ENCODE measurements at regions not wholly inside any gene's neighbourhood (a gene's known extent, or its start where the extent isn't known, plus 50 kb on each side); places are given as distances from the start of the nearest gene placed in this dataset.

GRCh38 chr5:115024922-115025321, 144.8 kb downstream of the TRIM36 start:
- H3K9ac ChIP-seq (ENCODE audit: low read depth in 2 of 2, low read length in 2 of 2) = no peak overlapping the region
- no peak for TF ChIP-seq CTCF (IDR thresholded peaks at IDR 0.05)
- H3K27ac ChIP-seq = no peak overlapping the region
- H3K4me3 ChIP-seq = no peak overlapping the region
- DNase-seq = no peak
- H3K36me3 ChIP-seq = no peaks in the 10 kb centered on the region
- intact Hi-C loops (cut with DNase I) = no loop called here
- no peaks in the 10 kb centered on the region for H3K9me3 ChIP-seq
- no peaks in the 10 kb centered on the region for H3K4me1 ChIP-seq
- no peaks in the 10 kb centered on the region for H3K27me3 ChIP-seq

DNA sequence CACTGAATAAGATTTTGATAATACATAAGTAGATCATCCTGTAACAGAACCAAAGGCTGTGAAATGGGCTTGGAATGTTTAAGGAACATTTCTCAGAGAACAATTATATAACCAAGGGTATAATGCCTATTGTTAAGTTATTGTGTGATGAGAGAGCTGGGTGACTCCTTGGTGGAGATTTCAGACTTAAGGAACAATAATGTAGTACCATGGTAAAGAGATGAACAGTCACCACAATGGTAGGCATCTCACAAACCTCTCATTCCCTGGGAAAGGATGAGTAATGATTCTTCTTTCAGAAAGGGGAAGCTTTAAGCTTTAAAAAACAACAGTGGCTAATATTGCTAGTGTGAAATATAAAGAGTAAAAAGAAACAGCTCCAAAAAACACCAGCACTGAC, 147.4 kb downstream of the TRIM36 start:
- no peak for TF ChIP-seq CTCF (IDR thresholded peaks at IDR 0.05)
- intact Hi-C loops (cut with DNase I) = no loop called here
- no peaks in the 10 kb centered on the region for H3K4me1 ChIP-seq

DNA sequence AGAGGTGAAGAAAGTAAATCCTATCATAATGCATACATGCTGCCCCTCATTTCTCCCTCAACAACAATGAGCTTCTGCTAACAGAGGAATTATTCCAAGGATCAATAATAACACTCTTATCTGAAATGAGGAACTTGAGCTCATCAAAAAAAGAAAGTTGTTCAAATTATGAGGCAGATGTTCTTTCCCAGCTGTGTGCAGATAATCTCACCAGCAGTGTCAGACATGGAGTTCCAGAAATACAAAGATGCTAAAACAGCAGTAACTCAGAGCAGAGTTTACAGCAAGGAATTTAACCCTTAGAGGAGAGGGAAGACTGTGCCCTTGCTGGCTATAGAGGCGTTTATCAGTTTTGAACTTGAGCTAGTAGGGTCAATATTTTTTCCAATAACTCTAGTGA, 153.1 kb downstream of the TRIM36 start:
- Histone ChIP-seq H3K4me1 (no peaks in the 10 kb centered on the region), H3K36me3 (no peaks in the 10 kb centered on the region), H3K27ac (no peak overlapping the region), H3K4me3 (no peak overlapping the region), H3K27me3 (no peaks in the 10 kb centered on the region), H3K9me3 (no peaks in the 10 kb centered on the region), H3K9ac (ENCODE audit: low read depth in 2 of 2, low read length in 2 of 2) (no peak overlapping the region)
- intact Hi-C loops (cut with DNase I) = no loop called here
- DNase-seq = no peak
- TF ChIP-seq CTCF (IDR thresholded peaks at IDR 0.05) = no peak

More for the DNA sequence above, 147.4 kb downstream of the TRIM36 start:
- Histone ChIP-seq H3K27ac (no peak overlapping the region), H3K36me3 (no peaks in the 10 kb centered on the region), H3K27me3 (no peaks in the 10 kb centered on the region), H3K9ac (ENCODE audit: low read depth in 2 of 2, low read length in 2 of 2) (no peak overlapping the region), H3K4me3 (no peak overlapping the region), H3K9me3 (no peaks in the 10 kb centered on the region)
- DNase-seq = no peak

DNA sequence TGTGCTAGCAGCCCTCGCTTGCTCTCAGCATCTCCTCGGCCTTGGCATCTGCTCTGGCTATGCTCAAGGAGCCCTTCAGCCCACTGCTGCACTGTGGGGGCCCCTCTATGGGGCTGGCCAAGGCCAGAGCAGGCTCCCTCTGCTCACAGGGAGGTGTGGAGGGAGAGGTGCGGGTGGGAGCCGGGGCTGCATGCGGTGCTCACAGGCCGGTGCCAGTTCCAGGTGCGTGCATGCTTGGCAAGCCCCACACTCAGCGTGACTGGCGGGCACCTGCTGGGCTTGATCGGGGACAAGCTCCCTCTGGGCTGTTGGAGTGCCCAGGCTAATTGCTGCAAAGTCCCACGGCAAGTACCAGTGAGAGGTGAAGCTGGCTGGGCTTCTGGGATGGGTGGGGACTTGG, 170.5 kb downstream of the TRIM36 start:
- no peak for DNase-seq
- H3K9me3 ChIP-seq = no peaks in the 10 kb centered on the region
- H3K36me3 ChIP-seq = no peaks in the 10 kb centered on the region

GRCh38 chr5:114989512-114989911, 180.2 kb downstream of the TRIM36 start:
- no peaks in the 10 kb centered on the region for H3K9me3 ChIP-seq
- H3K36me3 ChIP-seq = no peaks in the 10 kb centered on the region
- H3K4me1 ChIP-seq = no peaks in the 10 kb centered on the region
- no peak overlapping the region for H3K4me3 ChIP-seq
- no peak overlapping the region for H3K9ac ChIP-seq (ENCODE audit: low read depth in 2 of 2, low read length in 2 of 2)
- no peak for TF ChIP-seq CTCF (IDR thresholded peaks at IDR 0.05)
- intact Hi-C loops (cut with DNase I) = no loop called here
- H3K27me3 ChIP-seq = no peaks in the 10 kb centered on the region
- no peak overlapping the region for H3K27ac ChIP-seq
- DNase-seq = no peak

More for the DNA sequence above, 170.5 kb downstream of the TRIM36 start:
- H3K9ac ChIP-seq (ENCODE audit: low read depth in 2 of 2, low read length in 2 of 2) = no peak overlapping the region
- H3K4me1 ChIP-seq = no peaks in the 10 kb centered on the region
- no peak overlapping the region for H3K27ac ChIP-seq
- TF ChIP-seq CTCF (IDR thresholded peaks at IDR 0.05) = no peak
- no peak overlapping the region for H3K4me3 ChIP-seq
- intact Hi-C loops (cut with DNase I) = no loop called here
- no peaks in the 10 kb centered on the region for H3K27me3 ChIP-seq

DNA sequence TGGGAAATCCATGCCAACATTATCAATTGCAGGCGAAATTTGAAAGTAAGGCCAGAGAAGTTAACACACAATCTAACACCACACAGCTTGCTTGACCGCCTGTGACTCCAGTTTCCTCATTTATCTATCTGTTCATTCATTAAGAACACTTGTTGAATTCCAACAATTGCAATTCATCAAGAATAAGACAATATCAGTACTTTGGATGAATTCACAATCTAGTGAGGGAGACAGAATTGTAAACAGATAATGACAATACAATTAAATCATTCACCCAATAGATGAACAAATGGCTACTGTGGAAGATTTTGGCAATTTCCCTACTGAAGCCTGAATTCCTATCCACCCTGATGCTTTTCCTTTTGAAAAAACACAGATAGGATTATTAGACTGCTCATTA, 181.6 kb downstream of the TRIM36 start:
- H3K27ac ChIP-seq = no peak overlapping the region
- no peaks in the 10 kb centered on the region for H3K27me3 ChIP-seq
- no peak for TF ChIP-seq CTCF (IDR thresholded peaks at IDR 0.05)

More for the DNA sequence above, 181.6 kb downstream of the TRIM36 start:
- Histone ChIP-seq H3K4me1 (no peaks in the 10 kb centered on the region), H3K9ac (ENCODE audit: low read depth in 2 of 2, low read length in 2 of 2) (no peak overlapping the region), H3K9me3 (no peaks in the 10 kb centered on the region), H3K36me3 (no peaks in the 10 kb centered on the region), H3K4me3 (no peak overlapping the region)
- no peak for DNase-seq
- intact Hi-C loops (cut with DNase I) = no loop called here

All from colonic mucosa (tissue), 4 donors.